ENCODE measurements at regions not wholly inside any gene's neighbourhood (a gene's known extent, or its start where the extent isn't known, plus 50 kb on each side); places are given as distances from the start of the nearest gene placed in this dataset.

GRCh38 chr5:33235824-33236223, 204.9 kb upstream of the TARS1 start (continued):
- TF ChIP-seq SFPQ (IDR thresholded peaks at IDR 0.05; ENCODE audit: low read depth, low read length) (no peak), ZNF165 (CRISPR knock-in tag; IDR thresholded peaks at IDR 0.05; ENCODE audit: borderline replicate concordance) (no peak), CREB3L1 (IDR thresholded peaks at IDR 0.05; ENCODE audit: borderline replicate concordance, low read depth) (no peak), EHMT2 (IDR thresholded peaks at IDR 0.05) (no peak), NR4A1 (CRISPR knock-in tag; IDR thresholded peaks at IDR 0.05) (no peak), NR4A1 (tag; IDR thresholded peaks at IDR 0.05) (no peak)

GRCh38 chr5:33237471-33237870, 203.3 kb upstream of the TARS1 start:
- no peaks in the 10 kb centered on the region for H3K27me3 ChIP-seq (ENCODE audit: control insufficient read depth in 2 of 2, insufficient read depth in 2 of 2, low read length in 2 of 2)
- no peak overlapping the region for H3K9ac ChIP-seq (ENCODE audit: insufficient read depth in 1 of 2, low read depth in 2 of 2, low read length in 2 of 2)
- no peak overlapping the region for H3K4me2 ChIP-seq (ENCODE audit: insufficient read depth, low read length)
- no TSS peak for BruUV-seq (replicated peaks)
- H3K36me3 ChIP-seq (ENCODE audit: control insufficient read depth, insufficient read depth, low read length), result no peaks in the 10 kb centered on the region
- FAIRE-seq (no peak), DNase-seq (ENCODE audit: extremely low read depth in 1 of 4, low spot score in 3 of 4) (no peak), ATAC-seq (no peak)
- no peak overlapping the region for H2AFZ ChIP-seq (ENCODE audit: low read depth, low read length)
- in situ Hi-C loops (cut with MboI), result no loop called here
- ChIA-PET POLR2A (no interaction called here), CTCF (ENCODE audit: low intra/inter-chr PET ratio) (no interaction called here)
- H3K27ac ChIP-seq (ENCODE audit: extremely low read depth, low read depth, low read length), result no peak overlapping the region
- no peaks in the 10 kb centered on the region for H3K79me2 ChIP-seq (ENCODE audit: control insufficient read depth, insufficient read depth, low read length)
- H3K9me3 ChIP-seq (replicated peaks; ENCODE audit: control insufficient read depth, insufficient read depth, low read depth, low read length), result no peaks in the 10 kb centered on the region; the same call in 1 of the 2 replicates
- no peaks in the 10 kb centered on the region for H4K20me1 ChIP-seq (replicated peaks; ENCODE audit: control insufficient read depth, insufficient read depth, low read length)
- no peaks in the 10 kb centered on the region; a peak in 1 of 5 replicates for H3K4me1 ChIP-seq (replicated peaks in 1 of 2; ENCODE audit: control insufficient read depth in 2 of 2, insufficient read depth in 2 of 2, low read length in 2 of 2)
- H3K4me3 ChIP-seq, result no peak overlapping the region
- no peaks in the 10 kb centered on the region for H3K9me1 ChIP-seq (ENCODE audit: control insufficient read depth, insufficient read depth, low read length)
- intact Hi-C loops (cut with micrococcal nuclease), result no loop called here
- no peak for TF ChIP-seq HNRNPUL1 (IDR thresholded peaks at IDR 0.05; ENCODE audit: low read length)
- no peak for TF ChIP-seq E2F5 (CRISPR knock-in tag; IDR thresholded peaks at IDR 0.05)
- no peak for TF ChIP-seq E2F6 (IDR thresholded peaks at IDR 0.05; ENCODE audit: borderline replicate concordance in 1 of 2, extremely low read depth in 1 of 2, insufficient read depth in 1 of 2, insufficient read length in 1 of 2, low read depth in 1 of 2, low read length in 1 of 2, poor library complexity in 1 of 2, severe bottlenecking in 1 of 2)
- TF ChIP-seq E2F4 (CRISPR knock-in tag; IDR thresholded peaks at IDR 0.05; ENCODE audit: low read depth), result no peak
- no peak for TF ChIP-seq ZNF212 (CRISPR knock-in tag; IDR thresholded peaks at IDR 0.05)
- TF ChIP-seq SMARCB1 (IDR thresholded peaks at IDR 0.05; ENCODE audit: insufficient read length, low read depth), result no peak
- no peak for TF ChIP-seq ELK1 (CRISPR knock-in tag; IDR thresholded peaks at IDR 0.05)
- no peak for TF ChIP-seq MIER1 (IDR thresholded peaks at IDR 0.05; ENCODE audit: low read depth)
